ENCODE measurements at regions not wholly inside any gene's neighbourhood (a gene's known extent, or its start where the extent isn't known, plus 50 kb on each side); places are given as distances from the start of the nearest gene placed in this dataset.

DNA sequence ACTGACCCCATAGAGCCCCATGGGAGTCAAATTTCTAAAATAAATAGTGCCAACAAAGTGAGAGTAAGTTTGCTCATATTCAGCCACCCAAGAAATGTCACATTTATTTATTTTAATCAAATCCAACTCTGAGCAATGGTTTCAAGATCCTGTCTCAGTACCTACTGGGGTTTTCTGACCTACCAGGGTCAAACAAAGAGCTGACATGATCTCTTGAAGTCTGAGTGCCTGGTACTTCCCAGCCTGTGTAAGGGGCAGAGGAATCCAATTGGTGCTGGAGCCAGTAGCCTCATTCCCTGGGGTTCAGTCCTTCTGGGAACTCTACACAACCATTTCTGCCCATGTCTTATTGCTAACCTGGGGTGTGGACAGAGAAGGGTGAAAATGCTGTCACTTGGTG, 104.6 kb upstream of the SERP2 start (continued):
- TF ChIP-seq, protein P1, sequence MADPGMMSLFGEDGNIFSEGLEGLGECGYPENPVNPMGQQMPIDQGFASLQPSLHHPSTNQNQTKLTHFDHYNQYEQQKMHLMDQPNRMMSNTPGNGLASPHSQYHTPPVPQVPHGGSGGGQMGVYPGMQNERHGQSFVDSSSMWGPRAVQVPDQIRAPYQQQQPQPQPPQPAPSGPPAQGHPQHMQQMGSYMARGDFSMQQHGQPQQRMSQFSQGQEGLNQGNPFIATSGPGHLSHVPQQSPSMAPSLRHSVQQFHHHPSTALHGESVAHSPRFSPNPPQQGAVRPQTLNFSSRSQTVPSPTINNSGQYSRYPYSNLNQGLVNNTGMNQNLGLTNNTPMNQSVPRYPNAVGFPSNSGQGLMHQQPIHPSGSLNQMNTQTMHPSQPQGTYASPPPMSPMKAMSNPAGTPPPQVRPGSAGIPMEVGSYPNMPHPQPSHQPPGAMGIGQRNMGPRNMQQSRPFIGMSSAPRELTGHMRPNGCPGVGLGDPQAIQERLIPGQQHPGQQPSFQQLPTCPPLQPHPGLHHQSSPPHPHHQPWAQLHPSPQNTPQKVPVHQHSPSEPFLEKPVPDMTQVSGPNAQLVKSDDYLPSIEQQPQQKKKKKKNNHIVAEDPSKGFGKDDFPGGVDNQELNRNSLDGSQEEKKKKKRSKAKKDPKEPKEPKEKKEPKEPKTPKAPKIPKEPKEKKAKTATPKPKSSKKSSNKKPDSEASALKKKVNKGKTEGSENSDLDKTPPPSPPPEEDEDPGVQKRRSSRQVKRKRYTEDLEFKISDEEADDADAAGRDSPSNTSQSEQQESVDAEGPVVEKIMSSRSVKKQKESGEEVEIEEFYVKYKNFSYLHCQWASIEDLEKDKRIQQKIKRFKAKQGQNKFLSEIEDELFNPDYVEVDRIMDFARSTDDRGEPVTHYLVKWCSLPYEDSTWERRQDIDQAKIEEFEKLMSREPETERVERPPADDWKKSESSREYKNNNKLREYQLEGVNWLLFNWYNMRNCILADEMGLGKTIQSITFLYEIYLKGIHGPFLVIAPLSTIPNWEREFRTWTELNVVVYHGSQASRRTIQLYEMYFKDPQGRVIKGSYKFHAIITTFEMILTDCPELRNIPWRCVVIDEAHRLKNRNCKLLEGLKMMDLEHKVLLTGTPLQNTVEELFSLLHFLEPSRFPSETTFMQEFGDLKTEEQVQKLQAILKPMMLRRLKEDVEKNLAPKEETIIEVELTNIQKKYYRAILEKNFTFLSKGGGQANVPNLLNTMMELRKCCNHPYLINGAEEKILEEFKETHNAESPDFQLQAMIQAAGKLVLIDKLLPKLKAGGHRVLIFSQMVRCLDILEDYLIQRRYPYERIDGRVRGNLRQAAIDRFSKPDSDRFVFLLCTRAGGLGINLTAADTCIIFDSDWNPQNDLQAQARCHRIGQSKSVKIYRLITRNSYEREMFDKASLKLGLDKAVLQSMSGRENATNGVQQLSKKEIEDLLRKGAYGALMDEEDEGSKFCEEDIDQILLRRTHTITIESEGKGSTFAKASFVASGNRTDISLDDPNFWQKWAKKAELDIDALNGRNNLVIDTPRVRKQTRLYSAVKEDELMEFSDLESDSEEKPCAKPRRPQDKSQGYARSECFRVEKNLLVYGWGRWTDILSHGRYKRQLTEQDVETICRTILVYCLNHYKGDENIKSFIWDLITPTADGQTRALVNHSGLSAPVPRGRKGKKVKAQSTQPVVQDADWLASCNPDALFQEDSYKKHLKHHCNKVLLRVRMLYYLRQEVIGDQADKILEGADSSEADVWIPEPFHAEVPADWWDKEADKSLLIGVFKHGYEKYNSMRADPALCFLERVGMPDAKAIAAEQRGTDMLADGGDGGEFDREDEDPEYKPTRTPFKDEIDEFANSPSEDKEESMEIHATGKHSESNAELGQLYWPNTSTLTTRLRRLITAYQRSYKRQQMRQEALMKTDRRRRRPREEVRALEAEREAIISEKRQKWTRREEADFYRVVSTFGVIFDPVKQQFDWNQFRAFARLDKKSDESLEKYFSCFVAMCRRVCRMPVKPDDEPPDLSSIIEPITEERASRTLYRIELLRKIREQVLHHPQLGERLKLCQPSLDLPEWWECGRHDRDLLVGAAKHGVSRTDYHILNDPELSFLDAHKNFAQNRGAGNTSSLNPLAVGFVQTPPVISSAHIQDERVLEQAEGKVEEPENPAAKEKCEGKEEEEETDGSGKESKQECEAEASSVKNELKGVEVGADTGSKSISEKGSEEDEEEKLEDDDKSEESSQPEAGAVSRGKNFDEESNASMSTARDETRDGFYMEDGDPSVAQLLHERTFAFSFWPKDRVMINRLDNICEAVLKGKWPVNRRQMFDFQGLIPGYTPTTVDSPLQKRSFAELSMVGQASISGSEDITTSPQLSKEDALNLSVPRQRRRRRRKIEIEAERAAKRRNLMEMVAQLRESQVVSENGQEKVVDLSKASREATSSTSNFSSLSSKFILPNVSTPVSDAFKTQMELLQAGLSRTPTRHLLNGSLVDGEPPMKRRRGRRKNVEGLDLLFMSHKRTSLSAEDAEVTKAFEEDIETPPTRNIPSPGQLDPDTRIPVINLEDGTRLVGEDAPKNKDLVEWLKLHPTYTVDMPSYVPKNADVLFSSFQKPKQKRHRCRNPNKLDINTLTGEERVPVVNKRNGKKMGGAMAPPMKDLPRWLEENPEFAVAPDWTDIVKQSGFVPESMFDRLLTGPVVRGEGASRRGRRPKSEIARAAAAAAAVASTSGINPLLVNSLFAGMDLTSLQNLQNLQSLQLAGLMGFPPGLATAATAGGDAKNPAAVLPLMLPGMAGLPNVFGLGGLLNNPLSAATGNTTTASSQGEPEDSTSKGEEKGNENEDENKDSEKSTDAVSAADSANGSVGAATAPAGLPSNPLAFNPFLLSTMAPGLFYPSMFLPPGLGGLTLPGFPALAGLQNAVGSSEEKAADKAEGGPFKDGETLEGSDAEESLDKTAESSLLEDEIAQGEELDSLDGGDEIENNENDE (IDR thresholded peaks at IDR 0.05; ENCODE audit: insufficient replicate concordance, low read length), result no peak
- TF ChIP-seq RXRA (IDR thresholded peaks at IDR 0.05; ENCODE audit: insufficient read depth, low read depth, low read length) (no peak), RFX5 (IDR thresholded peaks at IDR 0.05; ENCODE audit: borderline replicate concordance, low read depth, low read length) (no peak), EP300 (IDR thresholded peaks at IDR 0.05; ENCODE audit: borderline replicate concordance in 1 of 2, low read depth in 2 of 2, low read length in 2 of 2) (no peak), BCL11A (IDR thresholded peaks at IDR 0.05; ENCODE audit: low read depth in 2 of 2, low read length in 2 of 2) (no peak), CBX8 (IDR thresholded peaks at IDR 0.05; ENCODE audit: borderline replicate concordance, low read depth, low read length) (no peak), SP2 (IDR thresholded peaks at IDR 0.05; ENCODE audit: low read length) (no peak), POLR2A (IDR thresholded peaks at IDR 0.05; ENCODE audit: control extremely low read depth in 1 of 2, low read depth in 2 of 2, low read length in 2 of 2) (no peak), SIN3A (conservative IDR thresholded peaks at IDR 0.05 in 1 of 2, IDR thresholded peaks at IDR 0.05 in 1 of 2; ENCODE audit: low read depth in 1 of 2, low read length in 2 of 2) (no peak), CEBPB (IDR thresholded peaks at IDR 0.05; ENCODE audit: low read depth, low read length) (no peak)
